HG03521 (cell line): ENCODE measurements at regions not wholly inside any gene's neighbourhood (a gene's known extent, or its start where the extent isn't known, plus 50 kb on each side); places are given as distances from the start of the nearest gene placed in this dataset.

ENCODE experiments used
- ATAC-seq: cut with Tn5 transposase; IDR thresholded peaks from one replicate; pipeline ENCODE4 v1.9.1; 2021; ENCODE audit warnings: mild to moderate bottlenecking, moderate library complexity; ENCODE audit not compliant: unreplicated experiment

DNA sequence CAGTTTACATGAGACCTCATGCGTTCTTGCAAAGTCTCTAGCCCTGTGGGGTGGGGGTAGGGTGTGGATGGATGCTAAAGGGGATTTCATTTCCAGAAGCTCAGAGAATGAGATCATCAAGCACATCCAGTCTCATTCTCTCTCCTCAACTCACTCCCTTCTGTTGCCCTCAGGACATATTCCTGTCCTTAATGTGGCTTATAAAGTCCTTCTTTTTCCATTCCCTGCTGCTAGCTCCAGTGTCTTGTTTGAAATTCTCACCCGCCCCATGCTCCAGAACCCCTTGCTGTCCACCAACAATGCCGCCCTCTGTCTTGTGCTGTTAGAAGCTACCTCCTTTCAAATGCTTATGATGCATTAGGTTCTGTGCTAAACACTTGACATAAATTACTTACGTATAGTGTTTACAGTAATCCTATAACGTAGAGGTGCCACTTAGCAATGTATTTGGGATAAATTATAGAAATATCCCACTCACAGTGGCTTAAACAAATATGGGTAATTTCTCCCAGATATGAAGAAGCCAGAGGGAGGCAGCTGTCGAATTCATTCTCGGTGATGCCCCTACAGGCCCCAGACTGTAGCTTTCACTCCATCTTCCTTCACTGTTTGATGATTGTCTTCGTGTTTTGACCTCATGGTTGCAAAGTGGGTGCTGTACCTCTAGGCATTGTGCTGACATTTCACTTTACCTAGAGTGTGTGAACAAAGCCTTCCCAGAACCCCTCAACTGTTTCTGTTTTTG, 273.1 kb upstream of the TBL1XR1 start:
- no peak for ATAC-seq

DNA sequence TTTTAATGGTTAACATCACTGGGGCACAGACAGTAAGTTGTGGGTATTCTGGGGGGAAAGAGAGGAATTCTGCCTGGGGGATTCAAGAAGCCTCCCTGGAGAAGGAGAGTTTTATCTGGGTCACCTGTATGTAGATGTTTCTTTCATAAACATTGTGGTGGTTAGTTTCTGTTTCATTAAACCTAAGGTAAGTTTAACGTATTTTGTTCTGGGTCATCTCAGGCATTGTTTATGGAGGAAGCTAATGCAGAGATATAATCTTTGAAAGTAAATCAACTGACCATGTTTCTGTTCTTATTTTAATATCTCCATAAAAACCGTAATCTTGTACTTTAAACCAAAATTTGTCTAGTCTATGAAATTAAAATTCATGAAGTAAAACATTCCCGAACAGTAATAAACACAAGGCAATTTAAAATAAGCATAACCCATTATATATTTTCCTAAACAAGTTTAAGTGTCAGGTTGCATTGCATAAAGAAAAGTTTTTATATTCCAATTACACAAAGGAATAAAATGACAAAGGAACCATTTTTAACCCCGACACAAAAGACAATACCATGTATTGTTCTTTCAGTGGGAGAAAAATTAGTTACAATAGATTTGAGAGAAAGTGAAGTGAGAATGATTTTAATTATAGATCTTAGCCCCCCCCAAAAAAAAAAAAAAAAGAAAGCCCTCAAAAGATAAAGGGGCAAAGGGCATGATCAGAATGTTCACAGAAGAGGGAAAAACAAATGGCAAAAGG, 274.6 kb upstream of the TBL1XR1 start:
- no peak for ATAC-seq

DNA sequence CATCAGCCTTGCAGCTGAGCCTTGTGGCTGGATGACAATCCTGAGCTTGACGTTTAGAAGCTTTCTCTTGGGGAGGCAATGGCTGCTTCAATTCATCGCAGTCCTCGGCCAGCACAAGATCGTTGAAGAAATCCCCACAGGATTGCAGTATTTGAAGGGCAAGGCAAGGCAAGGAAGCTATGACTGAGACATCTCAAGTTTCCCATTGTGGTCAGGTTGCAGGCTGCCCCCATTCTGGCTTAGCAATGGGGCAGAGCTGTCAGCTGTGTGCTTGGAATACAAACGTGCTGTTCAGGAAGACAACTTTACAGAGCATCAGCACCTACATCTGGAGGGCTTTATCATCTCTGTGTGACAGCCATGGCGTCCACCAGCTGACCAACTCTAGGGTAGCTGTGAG, 275.9 kb upstream of the TBL1XR1 start:
- ATAC-seq, result no peak

- ATAC-seq, result no peak
Measured at GRCh38 chr3:177473903-177474302, 276.6 kb upstream of the TBL1XR1 start.

- no peak for ATAC-seq
Measured at GRCh38 chr3:177474652-177475355, 277.5 kb upstream of the TBL1XR1 start.

GRCh38 chr3:177475356-177475665, 278.0 kb upstream of the TBL1XR1 start:
- no peak for ATAC-seq

DNA sequence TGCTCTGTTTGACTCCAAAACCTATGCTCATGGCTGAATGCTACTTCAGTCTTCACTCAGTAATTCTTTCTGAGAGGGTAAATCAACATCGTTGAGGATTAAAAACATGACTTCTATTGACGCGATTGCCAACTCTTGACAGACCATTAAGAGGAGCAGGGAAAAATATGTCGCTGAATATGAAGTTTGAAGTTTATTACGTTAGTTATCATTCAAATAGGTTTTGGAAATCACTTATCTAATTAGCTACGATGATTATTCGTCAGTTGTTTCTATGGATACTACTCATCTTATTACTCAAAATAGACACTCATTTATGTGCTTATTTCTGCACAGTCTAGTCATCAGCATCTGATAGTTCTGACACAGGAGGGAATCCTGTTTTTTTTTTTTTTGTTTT, 279.2 kb upstream of the TBL1XR1 start:
- no peak for ATAC-seq

- ATAC-seq, result no peak
Measured at GRCh38 chr3:177476921-177477435, 279.7 kb upstream of the TBL1XR1 start.

DNA sequence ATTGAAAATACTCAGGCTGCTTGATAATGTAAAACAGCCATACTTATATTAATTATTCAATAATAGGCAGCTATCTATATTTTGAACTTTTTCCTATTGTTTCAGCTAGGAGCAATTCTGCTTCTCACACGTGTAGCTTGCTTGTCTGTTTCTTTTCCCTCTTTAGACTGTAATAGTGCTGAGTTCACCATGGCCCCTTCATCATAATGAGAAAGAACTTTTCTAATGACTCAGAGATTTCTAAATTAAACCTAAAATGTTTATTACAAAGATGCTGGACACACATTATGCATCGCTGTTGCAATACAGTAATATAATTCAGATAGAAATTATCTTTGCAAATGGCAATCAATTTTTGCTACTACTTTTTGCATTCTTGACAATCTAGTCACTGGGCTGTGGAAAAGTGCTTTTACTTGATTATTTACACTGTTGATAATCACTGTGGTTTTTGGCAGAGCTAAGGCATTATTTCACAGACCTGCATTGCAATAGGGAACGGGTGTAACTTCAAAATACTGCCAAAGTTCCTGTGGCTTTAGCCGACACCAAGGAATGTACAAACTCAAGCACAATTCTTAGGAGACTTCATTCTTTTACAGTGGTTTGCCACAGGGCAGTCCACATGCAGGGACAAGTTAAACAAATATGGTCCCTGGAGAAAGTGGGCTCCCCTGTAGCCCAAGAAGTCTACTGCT, 281.0 kb upstream of the TBL1XR1 start:
- no peak for ATAC-seq

DNA sequence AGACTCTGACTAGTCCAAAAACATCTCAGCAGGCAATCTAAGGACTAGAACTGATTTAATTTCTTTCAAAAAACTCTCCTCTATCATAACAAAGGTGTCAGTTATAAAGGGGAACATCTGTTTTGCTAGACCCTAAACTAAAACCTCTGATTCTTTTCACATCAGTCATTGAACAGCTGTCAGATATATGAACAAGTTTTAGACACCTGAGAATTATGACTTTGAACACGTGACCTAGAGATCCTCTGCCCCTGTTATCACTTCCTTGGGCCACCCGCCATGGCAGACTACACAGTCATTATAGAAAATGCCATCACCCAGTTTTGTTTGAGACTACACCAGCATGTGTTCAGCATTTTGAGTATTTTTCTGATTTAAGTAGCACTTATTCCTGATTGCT, 282.3 kb upstream of the TBL1XR1 start:
- no peak for ATAC-seq

GRCh38 chr3:177481329-177481728, 284.0 kb upstream of the TBL1XR1 start:
- ATAC-seq, result no peak

GRCh38 chr3:177482048-177482691, 284.9 kb upstream of the TBL1XR1 start:
- no peak for ATAC-seq

DNA sequence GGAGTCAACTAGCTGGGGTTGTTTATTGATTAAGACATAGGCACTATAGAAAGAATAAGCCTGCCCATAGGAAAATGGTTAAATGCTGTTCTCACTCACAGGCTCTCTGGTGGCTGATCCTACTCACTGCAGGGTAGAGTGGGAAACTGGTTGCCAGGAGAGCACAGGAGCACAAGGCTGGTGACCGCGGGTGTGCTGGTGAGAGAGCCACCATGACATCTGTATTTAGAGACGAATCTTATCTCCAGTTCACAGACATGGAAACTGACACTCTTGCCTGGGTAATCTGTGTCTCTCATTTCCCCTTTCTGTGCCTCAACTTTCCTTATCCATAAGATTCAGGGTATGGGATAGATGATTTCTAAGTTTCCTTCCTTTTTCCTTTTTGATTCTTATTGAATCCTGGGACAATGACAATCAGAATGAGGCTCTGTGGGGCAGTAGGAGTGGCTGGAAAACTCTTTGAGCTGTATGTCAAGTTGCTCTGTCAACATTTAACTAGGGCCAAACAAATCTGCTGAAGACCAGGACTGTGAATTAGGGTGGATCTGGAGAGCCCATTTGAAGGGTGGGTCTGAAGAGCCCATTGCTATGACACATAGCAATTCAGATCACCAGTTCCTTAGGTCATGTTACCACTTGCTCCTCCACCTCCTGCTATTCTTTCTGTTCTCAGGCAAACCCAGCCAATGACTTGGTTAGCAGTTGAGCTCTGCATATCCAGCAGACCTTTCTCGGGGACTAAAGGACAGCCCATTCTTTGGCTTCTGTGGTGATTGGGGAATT, 286.1 kb upstream of the TBL1XR1 start:
- ATAC-seq, result no peak

DNA sequence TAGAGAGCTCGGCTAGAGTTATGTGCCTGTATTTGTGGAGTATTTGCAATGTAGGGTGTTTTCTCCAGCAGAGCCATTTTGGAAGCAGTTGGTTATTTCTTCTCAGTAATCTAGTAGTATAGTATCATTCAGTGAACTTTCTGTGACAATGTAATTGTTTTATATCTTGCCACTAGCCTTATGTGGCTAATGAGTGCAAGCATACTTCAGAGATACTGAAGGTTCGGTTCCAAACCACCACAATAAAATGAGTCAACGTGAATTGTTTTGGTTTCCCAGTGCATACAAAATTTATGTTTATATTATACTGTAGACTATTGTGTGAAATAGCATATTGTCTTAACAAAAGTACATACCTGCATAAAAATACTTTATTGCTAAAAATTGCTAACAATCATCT, 286.9 kb upstream of the TBL1XR1 start:
- no peak for ATAC-seq

DNA sequence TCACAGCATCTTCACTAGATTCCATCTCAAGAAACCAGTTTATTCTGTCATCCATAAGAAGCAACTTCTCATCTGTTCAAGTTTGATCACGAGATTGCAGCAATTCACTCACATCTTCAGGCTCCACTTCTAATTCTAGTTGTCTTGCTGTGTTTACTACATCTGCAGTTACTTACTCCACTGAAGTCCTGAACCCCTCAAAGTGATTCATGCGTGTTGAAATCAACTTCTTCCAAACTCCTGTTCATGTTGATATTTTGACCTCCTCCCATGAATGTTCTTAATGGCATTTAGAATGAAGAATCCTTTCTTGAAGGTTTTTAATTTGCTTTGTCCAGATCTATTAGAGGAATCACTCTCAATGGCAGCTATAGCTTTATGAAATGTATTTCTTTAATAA, 287.6 kb upstream of the TBL1XR1 start:
- ATAC-seq, result no peak

- ATAC-seq, result no peak
Measured at GRCh38 chr3:177487635-177488186, 290.4 kb upstream of the TBL1XR1 start.

DNA sequence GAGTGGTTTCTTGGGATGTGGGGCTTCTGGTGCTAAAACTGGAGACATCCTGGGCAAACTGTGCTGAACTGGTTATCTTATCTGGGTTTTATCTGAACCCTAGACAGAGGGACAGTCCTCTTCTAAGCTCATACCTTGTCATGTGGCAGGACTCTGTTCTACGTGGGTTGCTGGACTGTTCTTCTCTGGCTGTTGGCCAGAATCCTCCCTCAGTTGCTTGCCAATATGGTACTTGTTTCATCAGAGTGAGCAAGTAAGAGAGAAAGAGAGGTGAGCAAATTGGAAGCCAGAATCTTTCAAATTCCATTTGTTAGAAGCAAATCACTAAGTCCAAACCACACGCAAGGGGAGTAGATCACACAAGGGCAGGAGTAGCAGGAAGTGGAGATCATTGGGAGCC, 291.5 kb upstream of the TBL1XR1 start:
- ATAC-seq, result no peak

DNA sequence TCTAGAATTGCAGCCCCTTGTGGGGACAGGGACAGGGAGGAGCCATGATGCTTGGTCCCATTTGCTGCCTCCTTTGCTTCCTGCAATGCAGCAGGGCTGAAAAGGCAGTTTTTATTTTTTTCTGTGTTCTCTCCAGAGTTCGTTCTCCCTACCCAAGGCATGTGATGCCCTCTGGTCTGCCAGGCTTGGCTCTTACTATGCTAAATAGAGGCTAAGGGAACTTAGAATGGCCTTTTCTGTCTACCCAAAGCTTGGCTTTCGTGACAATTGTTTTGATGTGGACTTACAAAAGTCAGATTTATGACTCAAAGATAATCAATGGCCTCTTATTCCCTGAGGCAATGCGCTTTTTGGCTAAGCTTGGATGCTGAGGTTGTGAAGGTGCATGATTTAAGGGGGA, 293.3 kb upstream of the TBL1XR1 start:
- ATAC-seq, result no peak

- no peak for ATAC-seq
Measured at GRCh38 chr3:177491296-177492032, 294.2 kb upstream of the TBL1XR1 start.
